ENCODE measurements at regions not wholly inside any gene's neighbourhood (a gene's known extent, or its start where the extent isn't known, plus 50 kb on each side); places are given as distances from the start of the nearest gene placed in this dataset.

DNA sequence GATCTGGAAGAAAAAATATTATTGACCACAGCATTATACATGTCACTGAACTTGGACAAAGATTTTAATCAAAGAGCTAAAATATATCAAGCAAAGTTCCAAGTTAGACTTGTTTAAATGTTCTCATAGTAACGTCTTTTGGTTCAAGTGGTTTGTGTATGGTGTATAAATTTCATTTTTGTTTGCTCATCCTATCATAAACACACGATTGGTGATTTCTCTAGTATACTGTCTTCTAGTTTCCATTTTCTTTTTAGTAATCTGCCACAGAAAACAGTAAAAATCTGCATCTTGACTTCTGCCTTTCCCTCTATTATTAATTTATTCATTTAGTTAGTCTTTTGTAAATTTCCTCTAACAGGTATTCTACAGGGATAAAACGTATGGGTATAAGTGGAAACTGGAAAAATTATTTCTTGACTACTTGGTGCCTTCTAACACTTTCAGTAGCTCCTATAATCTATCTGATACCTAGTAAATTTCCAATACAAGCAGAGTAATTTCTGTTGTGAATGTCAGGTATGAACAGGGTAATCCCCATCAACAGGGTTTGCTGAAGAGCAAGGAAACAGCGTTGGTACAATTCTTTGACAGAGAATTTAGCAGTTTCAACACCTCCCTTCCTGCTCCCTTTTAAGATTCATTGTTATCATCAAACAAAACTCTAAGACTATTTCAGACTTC, 268.0 kb downstream of the PTPRC start:
- DNase-seq: no peak

DNA sequence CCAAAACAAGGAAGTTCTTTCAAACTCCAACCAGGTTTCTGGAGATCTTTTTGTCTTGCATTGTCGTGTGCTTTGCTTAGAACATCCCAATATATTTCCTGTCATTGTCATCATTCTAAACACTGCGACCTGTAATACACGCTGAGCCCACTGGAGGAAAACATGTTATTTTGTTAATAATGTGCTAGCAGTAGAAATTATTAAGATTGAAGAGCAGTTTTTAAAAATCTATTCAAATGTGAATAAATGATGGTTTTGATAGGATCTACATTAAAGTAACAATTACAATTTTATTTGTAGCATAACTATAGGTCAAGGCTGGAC, 268.5 kb downstream of the PTPRC start:
- DNase-seq: no peak

DNA sequence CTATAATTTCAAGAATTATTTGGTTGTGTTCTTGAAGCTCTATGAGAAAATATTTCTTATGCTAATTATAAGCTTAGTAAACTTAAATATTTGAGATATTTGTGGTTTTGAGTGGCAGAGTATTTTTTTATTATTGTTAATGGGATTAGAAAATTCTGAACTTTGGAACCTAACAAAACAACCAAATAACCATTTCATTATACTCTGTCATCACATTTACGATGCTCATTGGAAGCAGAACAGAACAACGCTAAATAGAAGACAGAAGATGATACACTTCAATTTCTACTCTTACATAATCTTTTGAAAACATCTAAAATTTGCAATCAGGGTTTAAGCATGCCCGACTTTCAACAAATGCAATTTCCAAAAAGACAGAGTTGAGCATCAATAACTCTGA, 270.2 kb downstream of the PTPRC start:
- DNase-seq: no peak

DNA sequence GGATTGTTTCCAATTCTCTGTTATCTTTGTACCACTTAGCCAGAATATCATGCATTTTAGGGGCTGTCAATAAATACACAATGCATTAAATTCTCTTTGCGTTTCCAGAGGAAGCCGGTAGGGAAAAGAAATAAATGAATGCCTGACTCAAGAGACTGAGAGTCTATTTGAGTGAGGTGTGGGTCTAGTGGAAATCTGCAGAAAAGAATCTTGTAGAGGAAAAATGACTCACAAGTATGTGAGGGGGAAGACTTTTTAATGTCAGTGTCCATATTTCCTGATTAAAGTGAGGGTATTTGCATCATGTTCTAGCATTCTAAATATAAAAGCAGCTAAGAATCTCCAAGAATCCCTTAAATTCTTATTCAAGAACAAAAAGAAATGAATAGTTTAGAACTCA, 271.1 kb downstream of the PTPRC start:
- DNase-seq: no peak

DNA sequence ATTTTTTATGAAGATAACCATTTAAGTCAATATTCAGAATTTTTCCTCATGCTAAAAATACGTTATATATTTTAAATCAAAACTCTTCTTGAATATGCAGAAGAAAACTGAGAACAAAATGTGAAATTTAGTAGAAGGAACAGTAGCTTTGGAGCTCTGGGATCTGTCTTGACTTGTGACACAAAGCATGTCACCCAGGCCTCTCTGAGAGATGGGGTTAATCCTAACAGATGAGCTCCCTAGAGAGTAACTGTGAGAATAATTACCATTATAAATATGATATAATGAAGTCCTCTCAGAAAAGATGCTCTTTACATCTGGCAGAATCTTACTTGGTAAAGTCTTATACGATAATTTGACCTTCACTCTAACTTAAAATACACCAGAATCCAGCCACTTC, 272.0 kb downstream of the PTPRC start:
- no peak for DNase-seq

DNA sequence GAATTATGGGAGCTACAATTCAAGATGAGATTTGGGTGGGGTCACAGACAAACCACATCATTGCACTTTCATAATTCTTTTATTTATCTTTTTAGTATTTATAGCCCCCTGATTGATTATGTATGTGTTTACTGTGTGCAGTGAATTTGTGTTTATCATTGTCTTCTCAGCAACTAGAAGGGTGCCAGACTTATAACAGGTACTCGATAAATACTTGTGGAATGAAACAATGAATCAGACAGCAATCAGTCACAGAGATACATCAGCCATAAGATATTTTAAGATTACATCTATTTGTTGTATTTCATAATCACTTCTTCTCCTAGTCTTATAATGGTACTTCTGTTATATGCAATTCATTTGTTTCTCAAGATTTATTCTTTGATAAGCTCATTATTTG, 273.2 kb downstream of the PTPRC start:
- no peak for DNase-seq

DNA sequence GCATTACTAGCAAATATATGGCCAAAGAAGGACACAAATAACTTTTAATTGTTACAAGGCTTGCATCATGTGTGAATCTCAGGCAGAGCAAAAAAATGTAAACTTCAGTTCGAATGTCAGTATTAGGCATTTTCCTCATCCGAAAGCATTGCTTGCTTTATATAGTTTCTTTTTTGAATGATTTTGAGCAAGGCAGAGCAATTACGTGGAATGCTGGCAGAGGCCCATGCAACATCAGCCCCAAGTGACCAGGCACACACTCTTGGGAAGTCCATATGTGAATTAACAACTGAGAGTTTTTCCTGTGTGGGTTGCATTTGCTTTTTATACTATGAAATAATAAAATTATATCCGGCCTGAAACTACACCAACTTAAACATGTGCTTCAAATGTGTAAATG, 274.8 kb downstream of the PTPRC start:
- DNase-seq: no peak

DNA sequence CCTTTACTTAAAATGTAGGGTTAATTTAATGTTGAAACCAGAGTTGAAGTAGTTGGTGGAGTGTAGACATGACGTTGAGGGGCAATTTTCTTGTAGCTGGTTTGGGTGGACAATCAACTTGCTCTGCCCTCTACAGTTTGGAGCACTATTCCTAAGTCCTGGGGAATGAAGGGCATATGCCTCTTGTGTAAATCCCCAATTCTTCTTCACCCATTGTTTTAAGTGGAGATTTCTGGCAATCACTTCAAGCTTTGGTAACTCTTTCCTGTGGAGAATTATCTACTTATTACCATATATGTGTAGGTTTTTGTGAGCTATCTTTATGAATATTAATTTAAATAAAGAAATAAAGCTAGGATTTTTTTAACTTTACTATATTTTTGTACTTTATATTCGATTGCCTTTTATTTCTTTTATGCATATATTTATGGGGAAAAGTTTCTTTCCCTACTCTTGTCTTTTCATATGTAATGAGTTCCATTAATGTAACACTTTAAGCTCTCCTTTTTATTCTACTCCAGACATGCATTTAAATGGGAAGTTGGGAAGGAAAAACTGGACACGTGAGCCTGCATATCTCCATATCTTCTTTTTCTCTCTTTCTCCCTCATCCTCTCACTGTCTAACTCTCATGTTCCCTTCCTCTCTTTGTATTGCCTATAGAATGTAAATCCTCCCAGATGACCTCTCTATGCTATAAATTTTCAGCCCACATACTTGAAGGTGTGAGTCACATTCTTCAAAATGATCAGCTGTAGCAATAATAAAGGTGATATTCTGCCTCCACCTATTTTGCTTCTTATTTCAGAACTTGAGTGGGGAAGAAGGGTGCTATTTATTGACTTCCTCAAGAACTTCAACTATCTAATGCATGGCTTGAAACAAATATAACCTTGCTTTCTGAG, 276.7 kb downstream of the PTPRC start:
- no peak for DNase-seq

DNA sequence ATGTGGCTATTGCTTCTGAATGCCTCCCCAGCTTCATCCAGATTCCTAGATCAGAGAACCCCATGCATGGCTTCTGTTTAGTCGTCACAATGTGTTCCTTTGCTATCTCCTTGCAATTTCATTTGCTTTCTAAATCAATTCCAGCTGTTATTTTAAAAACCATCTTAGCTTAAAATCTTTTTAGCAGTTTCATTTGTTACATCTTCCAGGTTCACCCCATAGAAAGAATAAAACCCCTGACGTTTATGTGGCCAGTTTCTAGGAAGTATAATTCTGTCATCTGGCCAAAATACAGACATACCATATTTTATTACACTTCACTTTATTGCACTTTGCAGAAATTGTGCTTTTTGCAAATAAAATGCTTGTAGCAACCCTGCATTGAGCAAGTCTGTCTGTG, 278.4 kb downstream of the PTPRC start:
- no peak for DNase-seq

DNA sequence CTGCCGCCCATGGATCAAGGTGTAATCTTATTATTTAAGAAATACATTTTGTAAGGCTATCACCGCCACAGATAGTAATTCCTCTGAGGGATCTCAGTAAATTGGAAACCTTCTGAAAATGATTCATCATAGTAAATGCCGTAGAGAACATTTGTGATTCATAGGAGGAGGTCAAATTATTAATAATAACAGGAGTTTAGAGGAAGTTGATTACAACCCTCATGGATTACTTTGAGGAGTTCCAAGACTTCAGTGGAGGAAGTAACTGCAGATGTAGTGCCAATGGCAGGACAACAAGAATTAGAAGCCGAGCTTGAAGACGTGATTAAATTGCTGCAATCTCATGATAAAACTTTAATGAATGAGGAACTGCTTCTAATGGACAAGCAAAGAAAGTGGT, 280.1 kb downstream of the PTPRC start:
- no peak for DNase-seq

DNA sequence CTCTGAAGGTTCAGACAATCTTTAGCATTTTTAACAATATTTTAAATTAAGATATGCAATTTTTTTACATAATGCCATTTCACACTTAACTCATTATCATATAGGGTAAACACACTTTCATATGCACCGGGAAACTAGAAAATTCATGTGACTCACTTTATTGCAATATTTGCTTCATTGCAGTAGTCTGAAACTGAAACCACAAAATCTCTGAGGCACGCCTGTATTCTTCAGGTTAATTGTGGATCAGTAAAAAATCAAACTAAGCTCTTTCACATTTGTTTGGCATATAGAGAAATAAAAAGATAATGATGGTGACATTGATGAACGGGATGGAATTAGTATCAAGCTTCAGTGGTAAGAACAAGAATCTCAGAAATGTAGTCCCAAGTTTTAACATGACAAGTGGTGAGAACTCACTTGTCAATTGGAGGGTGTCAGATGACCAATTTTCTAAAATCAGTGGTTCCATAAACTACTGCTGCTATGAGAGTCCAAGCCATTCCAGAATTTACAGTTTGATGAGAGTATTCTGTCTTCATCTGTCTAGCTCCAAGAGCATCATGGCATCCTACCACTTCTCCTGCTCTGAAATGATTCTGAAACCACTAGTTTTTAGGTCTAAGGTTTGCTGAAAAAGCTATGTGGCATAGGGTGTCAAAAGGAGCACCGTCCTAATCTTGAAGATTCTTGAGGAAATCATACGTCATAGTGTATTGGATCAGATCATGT, 281.0 kb downstream of the PTPRC start:
- no peak for DNase-seq

DNA sequence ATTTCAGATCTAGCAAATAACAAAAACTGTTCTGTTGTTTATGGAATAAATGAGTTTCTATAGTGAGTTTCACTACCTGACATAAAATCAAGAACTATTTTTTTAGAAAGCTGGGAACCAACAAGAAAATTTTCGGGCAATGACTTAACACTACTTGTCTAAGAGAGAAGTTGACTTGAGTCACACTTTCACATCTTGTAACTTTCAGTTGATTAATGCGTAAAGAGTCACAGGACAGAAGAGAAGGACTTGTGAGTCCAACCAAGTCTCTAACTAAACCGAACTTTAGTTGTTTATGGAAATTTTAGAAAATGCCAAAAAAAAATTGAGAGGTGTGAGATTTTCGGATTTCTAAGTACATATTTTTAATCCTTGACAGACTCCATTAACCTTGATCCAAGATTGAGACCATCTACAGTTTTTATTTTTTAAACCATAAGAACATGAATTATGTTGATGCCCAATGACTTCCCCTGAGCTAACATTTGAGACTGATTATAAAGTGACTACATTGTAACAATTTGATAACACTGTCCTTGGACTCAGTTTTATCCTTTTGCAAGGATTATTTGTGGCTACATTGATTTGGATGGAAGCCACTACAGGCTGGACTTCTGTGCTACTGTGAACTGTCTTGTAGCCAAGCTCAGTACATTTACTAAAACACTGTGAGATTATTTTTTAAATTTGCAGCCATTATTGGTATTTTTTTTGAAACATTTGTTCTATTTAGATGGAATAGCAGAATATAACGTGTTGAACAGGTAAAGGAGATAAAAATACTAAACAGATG, 284.0 kb downstream of the PTPRC start:
- DNase-seq: no peak

DNA sequence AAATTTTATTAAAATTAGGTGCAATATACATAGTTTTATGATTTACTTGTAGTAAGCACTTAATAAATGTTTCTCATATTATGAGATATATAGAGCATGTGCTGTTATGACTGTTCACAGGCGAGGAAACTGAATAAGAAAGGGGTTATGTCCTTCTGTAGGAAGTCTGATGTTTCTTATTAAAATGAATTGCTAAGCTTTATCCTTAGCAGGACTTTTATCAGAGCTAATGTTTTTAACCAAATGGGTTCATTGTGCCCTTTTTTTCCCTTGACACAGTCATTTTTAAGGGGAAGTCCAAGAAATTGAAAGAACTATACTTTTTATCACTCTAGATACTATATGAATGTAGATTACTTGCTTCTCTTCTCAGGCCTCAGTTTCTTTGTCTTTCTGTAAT, 285.2 kb downstream of the PTPRC start:
- DNase-seq: no peak

DNA sequence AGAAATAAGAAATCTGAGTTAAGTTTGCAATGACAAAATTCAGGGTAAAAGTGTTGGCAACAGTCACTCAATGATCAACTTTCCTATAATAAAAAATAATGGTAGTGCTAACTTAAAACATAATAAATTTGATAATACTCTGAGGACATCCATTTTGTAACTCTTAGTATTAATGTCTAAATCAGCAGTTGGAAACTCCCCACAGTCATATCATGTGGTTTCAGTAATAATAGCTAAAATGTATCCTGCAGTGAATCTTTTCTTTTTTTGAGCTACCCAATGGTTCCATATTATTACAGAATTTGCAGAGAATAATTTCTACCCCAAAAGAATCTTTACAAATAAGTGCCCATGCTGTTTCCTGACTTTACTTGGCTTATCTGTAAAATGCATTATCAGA, 286.7 kb downstream of the PTPRC start:
- no peak for DNase-seq

DNA sequence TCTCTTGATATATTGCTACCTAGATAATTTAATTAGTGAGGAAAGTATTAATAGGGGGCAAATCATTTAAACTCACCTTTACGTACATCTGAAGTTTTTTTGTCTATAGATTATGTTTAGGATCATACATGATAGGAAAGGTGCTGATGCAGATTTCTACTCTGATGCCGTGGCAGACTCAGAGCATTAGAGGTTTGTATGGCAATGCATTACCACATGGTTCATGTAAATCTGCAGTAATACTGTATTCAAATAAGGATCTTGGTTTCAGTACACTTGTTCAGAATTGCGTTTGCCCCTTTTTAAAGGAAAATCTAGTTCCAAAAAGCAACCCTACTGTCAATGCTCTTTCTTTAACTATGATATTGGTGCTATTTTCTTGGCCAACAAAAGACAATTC, 288.3 kb downstream of the PTPRC start:
- no peak for DNase-seq

DNA sequence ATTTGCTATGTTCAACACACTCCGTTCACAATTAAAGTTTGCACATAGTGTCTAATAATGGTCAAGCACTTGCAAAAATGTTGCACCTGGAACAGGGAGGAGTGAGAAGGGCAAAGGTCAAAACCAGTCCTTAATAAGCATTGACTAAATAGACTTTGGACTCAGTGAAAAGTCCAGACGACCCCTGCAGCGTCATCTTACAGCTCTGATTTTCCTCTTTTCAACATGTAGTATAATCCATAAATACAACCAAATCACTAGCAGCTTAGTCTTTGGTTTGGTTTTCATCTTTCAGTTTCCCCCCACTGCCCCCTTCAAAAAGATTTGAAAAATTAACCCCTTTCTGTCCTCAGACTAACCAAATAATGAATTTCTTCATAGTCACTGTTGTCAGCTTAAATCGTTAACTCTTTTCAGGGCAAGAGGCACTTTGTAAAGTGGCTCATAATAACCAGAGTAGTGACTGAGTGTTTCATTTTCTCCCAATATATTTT, 290.3 kb downstream of the PTPRC start:
- DNase-seq: no peak

DNA sequence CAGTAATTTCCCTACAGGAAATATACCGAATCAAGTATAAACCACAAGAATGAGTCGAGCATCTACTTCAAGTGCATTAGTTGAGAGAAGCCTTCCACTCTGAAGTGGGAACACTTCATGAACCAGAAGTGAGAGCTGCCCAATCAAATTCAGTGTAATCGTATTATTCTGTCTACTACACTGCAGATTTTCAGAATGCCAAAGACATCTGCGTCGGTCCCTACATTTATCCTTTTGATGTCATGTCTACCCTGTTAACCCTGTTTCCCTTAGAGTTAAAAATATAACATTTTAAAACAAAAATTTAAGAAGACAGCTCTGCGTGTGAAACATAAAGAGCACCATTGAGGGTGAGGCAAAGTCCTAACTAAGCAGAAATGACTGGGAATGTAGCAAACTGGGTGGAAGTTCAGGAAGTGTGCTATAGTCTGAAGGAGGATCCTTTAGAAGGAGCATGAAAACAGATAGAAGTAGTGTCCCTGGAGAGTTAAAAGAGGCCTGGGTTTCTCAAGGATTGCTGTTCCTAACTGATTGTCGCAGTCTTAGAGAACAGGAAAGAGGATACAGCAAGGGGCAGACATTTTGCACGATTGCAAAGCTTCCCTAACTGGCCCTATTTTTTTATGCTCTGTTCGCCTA, 291.2 kb downstream of the PTPRC start:
- DNase-seq: no peak

DNA sequence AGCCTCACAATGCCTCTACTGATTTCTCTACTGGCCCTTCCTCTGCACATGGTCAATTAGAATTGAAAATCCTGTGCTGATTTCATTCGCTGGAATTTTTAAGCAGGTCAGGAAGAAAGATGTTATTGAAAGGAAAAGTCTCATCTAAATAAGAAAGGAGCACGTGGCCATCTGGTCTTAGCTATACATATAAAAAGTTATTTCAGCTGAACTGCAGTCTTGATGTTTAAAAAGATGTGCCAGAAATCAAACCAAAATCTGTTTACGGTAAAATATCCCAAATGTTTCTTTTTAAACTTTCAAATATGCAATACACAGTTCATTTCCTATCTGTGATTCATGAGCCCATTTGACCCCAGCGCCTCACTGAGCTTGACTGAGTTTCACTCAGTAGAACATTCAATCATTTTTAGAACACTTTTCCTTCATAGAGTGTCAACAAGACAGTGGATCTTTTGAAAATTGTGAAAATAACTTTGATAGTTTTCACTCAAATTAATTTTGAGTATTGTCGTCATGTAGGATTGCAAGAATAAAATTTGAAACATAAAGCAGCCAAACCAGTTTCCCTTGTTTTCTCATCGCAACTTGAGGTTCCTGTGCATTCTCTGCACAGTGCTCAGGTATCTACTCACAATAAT, 293.6 kb downstream of the PTPRC start:
- DNase-seq: no peak

DNA sequence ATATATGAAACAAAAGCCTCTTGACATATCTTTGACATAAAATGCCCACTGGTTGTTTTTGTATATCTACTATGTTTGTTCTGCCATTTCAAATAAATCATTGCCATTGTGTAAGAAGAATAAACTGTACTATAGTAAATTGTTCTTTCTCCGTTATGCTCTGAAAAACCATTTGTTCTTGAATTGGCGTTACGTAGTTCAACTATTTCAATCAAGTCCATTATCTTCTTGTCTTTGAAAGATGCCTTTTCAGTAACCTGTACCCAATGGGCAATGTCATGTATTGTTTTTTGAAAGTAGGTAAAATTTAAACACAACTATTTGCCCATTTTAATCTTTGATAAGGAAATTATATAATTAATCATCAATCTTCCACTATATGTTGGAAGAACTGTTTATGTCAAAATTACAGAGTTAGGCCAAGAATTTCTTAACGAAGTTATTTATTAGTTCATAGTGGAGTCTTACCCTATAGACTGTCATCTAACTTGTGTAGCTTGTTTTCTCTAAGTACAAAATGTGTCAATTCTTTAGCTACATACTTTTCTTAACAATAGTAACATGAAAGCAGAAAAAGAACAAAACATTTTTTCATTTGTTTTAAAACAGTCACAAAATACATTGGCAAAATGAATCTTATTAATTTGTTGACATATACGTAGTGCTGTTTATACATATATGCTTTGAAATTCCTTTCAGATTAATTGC, 294.8 kb downstream of the PTPRC start:
- DNase-seq: no peak

DNA sequence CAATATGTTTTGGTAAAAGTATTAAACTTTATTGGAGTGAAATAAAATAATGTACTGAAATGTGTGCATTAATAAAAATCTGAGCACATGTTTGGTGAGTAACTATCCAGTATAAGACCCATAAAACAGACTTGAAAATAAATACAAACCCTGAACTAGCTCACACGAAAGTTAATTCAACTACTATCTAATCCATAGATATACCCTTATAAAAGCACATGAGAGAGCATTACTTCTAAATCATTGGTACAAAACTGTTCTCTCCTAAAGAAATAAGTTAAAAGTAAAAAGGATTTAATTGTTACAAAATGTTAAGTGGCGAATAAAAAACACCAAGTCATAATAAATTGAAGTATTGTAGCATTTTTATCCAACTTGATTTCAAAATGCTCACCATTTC, 295.6 kb downstream of the PTPRC start:
- DNase-seq: no peak

DNA sequence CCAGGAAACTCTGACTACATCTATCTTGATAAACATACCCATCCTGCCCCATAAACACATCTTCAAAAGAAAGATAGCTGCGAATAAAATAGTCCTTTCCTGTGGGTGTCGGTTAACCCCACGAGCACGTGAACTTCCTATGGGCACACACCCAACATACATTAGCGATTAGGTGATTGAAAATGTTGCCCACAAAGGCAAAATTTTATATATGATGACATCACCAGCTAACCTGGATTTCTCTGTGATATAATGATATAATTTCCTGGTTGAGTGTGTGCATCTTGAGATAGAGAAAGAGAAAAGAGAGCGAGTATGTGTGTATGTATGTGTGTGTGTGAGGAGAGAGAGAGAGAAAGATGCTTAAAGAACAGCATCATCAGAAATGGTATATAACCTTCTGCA, 296.1 kb downstream of the PTPRC start:
- peak; percentile 56 for DNase-seq

Data from activated gamma-delta T cell treated with Interleukin-2 at 50 U/mL for 16 hours (primary cell).